ENCODE measurements at regions not wholly inside any gene's neighbourhood (a gene's known extent, or its start where the extent isn't known, plus 50 kb on each side); places are given as distances from the start of the nearest gene placed in this dataset.

DNA sequence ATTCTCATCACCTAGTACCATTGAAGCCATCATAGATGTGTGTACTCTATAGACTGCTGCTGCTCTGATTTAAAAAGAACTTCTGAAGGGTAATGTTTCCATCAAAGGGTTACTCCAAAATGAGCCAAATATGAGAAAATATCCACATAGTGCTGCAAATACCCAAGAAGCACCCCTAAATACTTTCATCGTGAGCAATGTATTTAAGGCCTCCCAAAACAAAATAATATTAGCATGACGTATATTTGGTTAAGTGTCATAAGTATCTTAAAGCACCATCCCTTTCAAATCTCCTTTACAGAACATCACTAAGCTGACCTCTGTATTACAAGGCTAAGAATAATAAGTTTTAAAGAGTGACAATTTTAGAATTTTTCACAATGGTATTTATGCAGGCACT lies 421.8 kb downstream of the MTRR start:
- TF ChIP-seq EZH2phosphoT487 (IDR thresholded peaks at IDR 0.05; ENCODE audit: borderline replicate concordance, low read length) (no peak), CTCF (IDR thresholded peaks at IDR 0.05; ENCODE audit: low read depth, low read length, poor library complexity, severe bottlenecking) (no peak)
